Keratinocyte (primary cell): ENCODE measurements at regions not wholly inside any gene's neighbourhood (a gene's known extent, or its start where the extent isn't known, plus 50 kb on each side); places are given as distances from the start of the nearest gene placed in this dataset.

Experiments used
- DNase-seq: peaks from one replicate; pipeline ENCODE4 v3.0.0-alpha.2; 2011; ENCODE audit warnings: low read depth, missing footprints, low spot score
- FAIRE-seq: peaks from 2 replicates; lab custom pipeline; 2011; peaks lifted over from hg19 to GRCh38; lab: Jason Lieb, UNC
- H2AFZ ChIP-seq: 2 replicates; pipeline ENCODE4 v1.6.0; 2012; ENCODE audit warnings: low read length, control low read depth, inconsistent platforms; ENCODE audit not compliant: control insufficient read depth
- H3K27ac ChIP-seq: 2 replicates; pipeline ENCODE4 v1.5.1; 2011; ENCODE audit warnings: low read length; ENCODE audit not compliant: control insufficient read depth, insufficient read depth
- H3K27me3 ChIP-seq: 3 replicates; pipeline ENCODE4 v1.6.0; 2011; ENCODE audit warnings: low read length; ENCODE audit not compliant: control insufficient read depth, insufficient read depth; ENCODE audit errors: extremely low read depth
- H3K36me3 ChIP-seq, 2 experiments: 2 replicates in 1 of 2; 3 replicates in 1 of 2; pipeline ENCODE4 v1.5.1; 2011; ENCODE audit warnings: low read length in 2 of 2, mild to moderate bottlenecking in 1 of 2; ENCODE audit not compliant: control insufficient read depth in 2 of 2, insufficient read depth in 2 of 2; ENCODE audit errors: extremely low read depth in 1 of 2
- H3K4me1 ChIP-seq: 3 replicates; pipeline ENCODE4 v1.5.1; 2011; ENCODE audit warnings: low read length; ENCODE audit not compliant: control insufficient read depth, insufficient read depth; ENCODE audit errors: extremely low read depth
- H3K4me2 ChIP-seq: 3 replicates; pipeline ENCODE4 v1.6.0; 2011; ENCODE audit warnings: low read depth, low read length; ENCODE audit not compliant: control insufficient read depth, insufficient read depth; ENCODE audit errors: extremely low read depth
- H3K4me3 ChIP-seq, 3 experiments: fragments of 200-600 bp in 1 of 3; sonication (generic) in 1 of 3; 2 replicates in 2 of 3; 3 replicates in 1 of 3; pipeline ENCODE4 v1.5.1; 2011 to 2016; ENCODE audit warnings: low read length in 3 of 3, mild to moderate bottlenecking in 3 of 3, control low read depth in 2 of 3, inconsistent platforms in 1 of 3, low read depth in 1 of 3, mixed read lengths in 1 of 3, mixed run types in 1 of 3, moderate library complexity in 1 of 3; ENCODE audit not compliant: control insufficient read depth in 2 of 3, insufficient read depth in 2 of 3; ENCODE audit errors: extremely low read depth in 1 of 3
- H3K79me2 ChIP-seq: 2 replicates; pipeline ENCODE4 v1.6.0; 2012; ENCODE audit warnings: low read length; ENCODE audit not compliant: control insufficient read depth, insufficient read depth
- H3K9ac ChIP-seq: 3 replicates; pipeline ENCODE4 v1.6.0; 2011; ENCODE audit warnings: low read length; ENCODE audit not compliant: control insufficient read depth, insufficient read depth; ENCODE audit errors: extremely low read depth
- H3K9me1 ChIP-seq: 3 replicates; pipeline ENCODE4 v1.6.0; 2011; ENCODE audit warnings: low read length; ENCODE audit not compliant: control insufficient read depth, insufficient read depth; ENCODE audit errors: extremely low read depth
- H3K9me3 ChIP-seq: 2 replicates; pipeline ENCODE4 v1.5.1; 2012; ENCODE audit warnings: low read depth, low read length; ENCODE audit not compliant: control insufficient read depth
- H4K20me1 ChIP-seq: 3 replicates; pipeline ENCODE4 v1.6.0; 2011; ENCODE audit warnings: low read length; ENCODE audit not compliant: control insufficient read depth, insufficient read depth; ENCODE audit errors: extremely low read depth
- CTCF ChIP-seq, 3 experiments: IDR thresholded peaks in 1 of 3; conservative IDR thresholded peaks in 1 of 3; optimal IDR thresholded peaks in 1 of 3; 2 replicates in 2 of 3; 3 replicates in 1 of 3; pipeline versions ENCODE3 to v1.5.1; 2011; ENCODE audit warnings: low read length in 3 of 3, mild to moderate bottlenecking in 3 of 3, moderate library complexity in 2 of 3, control low read depth in 1 of 3, inconsistent platforms in 1 of 3; ENCODE audit not compliant: insufficient read depth in 2 of 3; ENCODE audit errors: extremely low read depth in 1 of 3
- EZH2 ChIP-seq: IDR thresholded peaks from one replicate; pipeline ENCODE4 v1.6.1; 2012; ENCODE audit warnings: inconsistent platforms, mild to moderate bottlenecking, low read length, moderate library complexity
- dilution Hi-C: fragments of 300-500 bp; cut with MboI; formaldehyde crosslinking; loops from one replicate; pipeline ENCODE4 v1.7.0; 2020; ENCODE audit warnings: low sequenced_read_pairs; ENCODE audit not compliant: extremely low pct_ligation_motif_present

- Histone ChIP-seq H4K20me1 (no peaks in the 10 kb centered on the region), H3K79me2 (no peaks in the 10 kb centered on the region), H3K4me1 (no peaks in the 10 kb centered on the region), H3K9me3 (no peaks in the 10 kb centered on the region), H3K27ac (no peak overlapping the region), H3K4me3 (no peak overlapping the region), H3K4me2 (no peak overlapping the region), H3K9ac (no peak overlapping the region), H3K36me3 (no peaks in the 10 kb centered on the region), H3K27me3 (no peaks in the 10 kb centered on the region), H2AFZ (no peak overlapping the region), H3K9me1 (no peaks in the 10 kb centered on the region)
- FAIRE-seq (no peak), DNase-seq (no peak)
- dilution Hi-C loops = no loop called here
- TF ChIP-seq CTCF (optimal IDR thresholded peaks at IDR 0.05 in 1 of 3, IDR thresholded peaks at IDR 0.05 in 1 of 3, conservative IDR thresholded peaks at IDR 0.05 in 1 of 3; ENCODE audit: extremely low read depth in 1 of 3, insufficient read depth in 2 of 3, low read length in 3 of 3) (no peak), EZH2 (no peak)
These were observed 1714.4 kb upstream of the SEL1L start for GRCh38 chr14:83247924-83248639.

GRCh38 chr14:83251402-83251801 is 1717.7 kb upstream of the SEL1L start:
- H2AFZ ChIP-seq = no peak overlapping the region
- H3K4me2 ChIP-seq = no peak overlapping the region
- DNase-seq (no peak), FAIRE-seq (no peak)
- H3K4me1 ChIP-seq = no peaks in the 10 kb centered on the region
- no peaks in the 10 kb centered on the region for H3K9me1 ChIP-seq
- H3K9me3 ChIP-seq = no peaks in the 10 kb centered on the region
- no peak overlapping the region for H3K27ac ChIP-seq
- no peak overlapping the region for H3K4me3 ChIP-seq
- no peaks in the 10 kb centered on the region for H3K36me3 ChIP-seq
- no peaks in the 10 kb centered on the region for H4K20me1 ChIP-seq
- no peak overlapping the region for H3K9ac ChIP-seq
- TF ChIP-seq CTCF (optimal IDR thresholded peaks at IDR 0.05 in 1 of 3, IDR thresholded peaks at IDR 0.05 in 1 of 3, conservative IDR thresholded peaks at IDR 0.05 in 1 of 3; ENCODE audit: extremely low read depth in 1 of 3, insufficient read depth in 2 of 3, low read length in 3 of 3) (no peak), EZH2 (no peak)
- dilution Hi-C loops = no loop called here
- no peaks in the 10 kb centered on the region for H3K79me2 ChIP-seq
- no peaks in the 10 kb centered on the region for H3K27me3 ChIP-seq
